ENCODE measurements at regions not wholly inside any gene's neighbourhood (a gene's known extent, or its start where the extent isn't known, plus 50 kb on each side); places are given as distances from the start of the nearest gene placed in this dataset.

GRCh38 chr1:87594736-87595383 lies 266.2 kb downstream of the LMO4 start:
- no peak for ATAC-seq
- intact Hi-C loops (cut with micrococcal nuclease), result no loop called here

GRCh38 chr1:87595384-87595781 lies 266.7 kb downstream of the LMO4 start:
- no peak for DNase-seq
- no peak for ATAC-seq
- intact Hi-C loops (cut with micrococcal nuclease), result no loop called here

More at GRCh38 chr1:87594736-87595383, 266.2 kb downstream of the LMO4 start:
- DNase-seq, result no peak

GRCh38 chr1:87598429-87598828 lies 269.7 kb downstream of the LMO4 start:
- DNase-seq (no peak), ATAC-seq (no peak)
- intact Hi-C loops (cut with micrococcal nuclease), result no loop called here

GRCh38 chr1:87599569-87599968 lies 270.9 kb downstream of the LMO4 start:
- ATAC-seq (no peak), DNase-seq (no peak)
- intact Hi-C loops (cut with micrococcal nuclease), result no loop called here

DNA sequence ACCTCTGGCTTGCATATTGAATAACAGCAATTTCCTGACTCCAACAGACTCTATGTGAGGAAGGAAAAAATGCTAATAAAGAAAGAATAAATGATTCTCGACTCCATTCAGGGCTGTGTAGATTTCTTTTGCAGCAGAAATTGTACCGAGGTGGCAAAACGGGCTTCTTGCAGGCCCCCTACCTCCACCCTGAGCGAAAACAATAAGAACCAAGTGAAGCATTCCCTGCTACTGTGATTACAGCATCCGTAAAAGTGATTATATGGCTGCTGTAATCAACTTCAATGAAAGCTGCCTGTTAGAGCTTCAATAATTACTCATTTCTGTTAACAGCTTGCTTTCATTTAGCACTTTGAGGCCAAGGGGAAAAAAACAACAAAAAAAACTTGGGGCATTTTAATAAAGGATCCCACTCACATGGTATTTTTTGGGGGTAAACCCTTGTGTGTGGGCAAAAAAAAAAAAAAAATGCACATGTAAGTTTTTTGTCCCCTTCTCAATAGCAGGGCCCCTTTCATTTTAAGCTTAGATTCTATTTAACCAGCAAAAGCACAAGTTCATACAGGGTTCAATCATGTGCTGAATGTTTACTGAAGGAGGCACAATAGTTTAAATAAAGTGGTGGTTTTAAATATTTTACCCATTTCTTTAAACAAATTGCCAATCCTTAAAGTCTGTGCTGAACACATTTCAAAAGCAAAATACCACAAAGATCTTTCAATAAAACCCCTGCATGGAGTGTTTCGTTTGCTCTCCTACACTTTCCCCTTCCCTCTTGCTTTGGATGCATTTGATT lies 271.6 kb downstream of the LMO4 start:
- ATAC-seq (no peak), DNase-seq (no peak)
- intact Hi-C loops (cut with micrococcal nuclease), result no loop called here

- DNase-seq (no peak), ATAC-seq (no peak)
- intact Hi-C loops (cut with micrococcal nuclease), result no loop called here
Observed at GRCh38 chr1:87600854-87601253, 272.2 kb downstream of the LMO4 start.

DNA sequence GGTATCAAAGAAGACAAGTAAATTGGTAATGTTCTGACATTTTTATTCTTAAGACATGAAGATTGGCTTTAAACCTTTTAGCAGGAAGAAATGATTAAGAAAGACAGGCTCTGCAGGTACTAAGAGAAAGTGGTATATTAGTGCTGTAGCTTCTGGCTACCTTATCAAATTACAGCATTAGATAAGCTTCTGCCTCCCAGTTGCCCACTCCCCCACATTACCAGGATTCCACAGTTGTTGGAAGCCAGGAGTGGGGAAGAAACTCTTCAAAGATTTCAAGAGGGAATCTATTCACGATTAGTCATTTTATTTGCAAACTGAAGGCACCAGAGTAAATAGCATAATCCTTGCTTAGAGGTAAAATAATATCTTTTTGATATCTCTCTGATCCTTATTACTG lies 274.9 kb downstream of the LMO4 start:
- intact Hi-C loops (cut with micrococcal nuclease), result no loop called here
- ATAC-seq (no peak), DNase-seq (no peak)

- intact Hi-C loops (cut with micrococcal nuclease), result no loop called here
- ATAC-seq, result no peak
- DNase-seq, result no peak
Observed at GRCh38 chr1:87612956-87613355, 284.3 kb downstream of the LMO4 start.

GRCh38 chr1:87615491-87615890 lies 286.8 kb downstream of the LMO4 start:
- intact Hi-C loops (cut with micrococcal nuclease), result no loop called here
- DNase-seq (no peak), ATAC-seq (no peak)

GRCh38 chr1:87615901-87616300 lies 287.2 kb downstream of the LMO4 start:
- intact Hi-C loops (cut with micrococcal nuclease), result no loop called here
- no peak for DNase-seq
- no peak for ATAC-seq

DNA sequence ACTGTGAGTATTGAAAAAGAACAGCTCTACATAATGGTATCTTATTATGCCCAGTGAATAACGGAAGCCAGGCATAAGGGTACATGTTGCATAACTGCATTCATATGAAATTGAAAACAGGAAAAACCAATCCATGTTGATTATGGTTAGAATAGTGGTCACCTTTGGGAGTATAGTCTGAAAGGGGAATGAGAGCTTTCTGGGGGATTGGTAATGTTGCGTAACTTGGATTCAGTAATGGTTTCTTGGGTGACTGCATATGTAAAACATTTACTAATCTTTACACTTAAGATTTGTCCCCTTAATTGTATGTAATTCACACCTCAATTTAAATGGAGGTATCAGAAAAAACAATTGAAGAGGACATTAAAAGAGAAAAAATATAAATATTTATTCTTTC lies 292.1 kb downstream of the LMO4 start:
- DNase-seq, result no peak
- intact Hi-C loops (cut with micrococcal nuclease), result no loop called here
- ATAC-seq, result no peak

- no peak for DNase-seq
- no peak for ATAC-seq
- intact Hi-C loops (cut with micrococcal nuclease), result no loop called here
Observed at GRCh38 chr1:87629673-87630072, 301.0 kb downstream of the LMO4 start.

- intact Hi-C loops (cut with micrococcal nuclease), result no loop called here
- ATAC-seq (no peak), DNase-seq (no peak)
Observed at GRCh38 chr1:87632232-87632631, 303.6 kb downstream of the LMO4 start.

- DNase-seq, result no peak
- no peak for ATAC-seq
- intact Hi-C loops (cut with micrococcal nuclease), result no loop called here
Observed at GRCh38 chr1:87636198-87636892, 307.7 kb downstream of the LMO4 start.

- no peak for ATAC-seq
Observed at GRCh38 chr1:87638636-87639035, 310.0 kb downstream of the LMO4 start.

DNA sequence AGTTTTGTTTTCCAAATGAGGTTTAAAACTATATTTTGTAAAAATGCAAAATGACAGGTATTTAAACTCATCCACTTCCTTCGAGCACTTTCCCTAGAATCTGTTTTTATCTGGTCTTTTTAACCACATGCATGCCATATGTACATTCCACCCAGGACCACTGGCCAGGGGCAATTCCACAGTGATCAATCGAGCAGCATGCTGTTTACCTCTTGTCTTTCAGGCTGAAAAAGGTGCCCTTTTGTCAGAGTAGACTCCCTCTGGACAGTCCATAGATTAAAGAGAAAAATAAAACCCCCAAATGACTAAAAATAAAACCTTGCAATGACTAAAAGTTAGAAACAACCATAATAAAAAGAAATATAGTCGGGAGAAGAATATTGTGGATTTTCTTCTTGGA lies 313.3 kb downstream of the LMO4 start:
- intact Hi-C loops (cut with micrococcal nuclease), result no loop called here
- ATAC-seq (no peak), DNase-seq (no peak)

More at GRCh38 chr1:87638636-87639035, 310.0 kb downstream of the LMO4 start:
- DNase-seq, result no peak
- intact Hi-C loops (cut with micrococcal nuclease), result no loop called here

- DNase-seq (no peak), ATAC-seq (peak; percentile 43)
- intact Hi-C loops (cut with micrococcal nuclease), result no loop called here
Observed at GRCh38 chr1:87642581-87643221, 314.0 kb downstream of the LMO4 start.

DNA sequence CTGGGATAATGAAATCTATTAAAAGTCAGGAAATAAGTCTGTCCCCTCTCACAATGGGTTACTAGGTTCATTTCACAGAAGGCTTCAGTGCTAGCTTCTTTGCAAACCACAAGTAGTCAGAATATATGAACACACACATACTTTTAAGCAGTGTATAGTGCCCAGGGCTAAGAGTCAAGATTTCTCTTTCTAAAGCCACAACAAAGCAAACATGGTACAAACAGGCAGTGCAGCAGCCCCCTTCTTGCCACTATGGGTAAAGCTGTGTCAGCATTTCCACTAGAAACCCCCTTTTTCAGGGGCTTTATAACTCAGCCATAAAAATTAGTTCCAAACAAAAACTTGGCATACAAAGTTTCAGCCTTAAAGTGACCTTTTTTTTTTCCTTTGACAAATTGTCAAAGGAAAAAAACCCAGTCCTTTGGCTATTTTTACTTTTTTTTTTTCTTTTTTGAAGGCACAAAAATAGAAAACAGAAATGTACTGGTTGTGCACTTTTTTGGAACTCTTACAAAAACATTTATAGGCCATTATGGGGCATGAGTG lies 315.4 kb downstream of the LMO4 start:
- no peak for ATAC-seq
- DNase-seq, result no peak
- intact Hi-C loops (cut with micrococcal nuclease), result no loop called here

DNA sequence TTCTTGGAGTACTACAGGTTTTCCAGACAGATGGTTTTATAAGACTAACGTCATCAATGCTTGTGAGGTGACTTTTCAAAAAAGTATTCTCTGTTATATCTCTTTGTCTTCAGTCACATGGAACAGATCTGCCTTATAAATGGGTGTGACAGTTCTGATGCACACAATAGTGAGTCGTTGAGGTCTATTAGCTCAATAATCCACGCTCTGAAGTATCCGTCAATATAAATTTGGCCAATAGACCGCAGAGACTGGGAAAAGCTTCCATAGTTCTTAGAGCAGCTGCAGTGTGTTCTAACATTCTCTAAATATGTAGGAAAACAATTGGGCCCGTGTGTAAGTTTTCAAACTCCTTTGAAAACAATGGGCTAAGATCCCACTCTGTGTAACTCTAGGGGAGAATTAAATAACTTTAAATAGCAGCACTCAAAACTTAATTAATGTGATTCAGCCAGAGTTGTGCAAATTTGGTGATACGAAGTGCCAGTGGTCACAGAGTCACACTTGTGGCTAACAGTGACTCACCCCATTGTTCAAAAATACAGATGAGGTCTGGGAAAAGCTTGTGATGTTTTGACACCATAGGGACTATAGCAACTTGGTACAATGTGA lies 316.0 kb downstream of the LMO4 start:
- intact Hi-C loops (cut with micrococcal nuclease), result no loop called here
- DNase-seq (no peak), ATAC-seq (no peak)

Measured in left ventricle myocardium superior (tissue), 1 donor.